Keratinocyte (primary cell): ENCODE measurements at regions not wholly inside any gene's neighbourhood (a gene's known extent, or its start where the extent isn't known, plus 50 kb on each side); places are given as distances from the start of the nearest gene placed in this dataset.

Experiments
- DNase-seq: peaks from one replicate; pipeline ENCODE4 v3.0.0-alpha.2; 2011; ENCODE audit warnings: low read depth, missing footprints, low spot score
- FAIRE-seq: peaks from 2 replicates; lab custom pipeline; 2011; peaks lifted over from hg19 to GRCh38; lab: Jason Lieb, UNC
- H2AFZ ChIP-seq: 2 replicates; pipeline ENCODE4 v1.6.0; 2012; ENCODE audit warnings: low read length, control low read depth, inconsistent platforms; ENCODE audit not compliant: control insufficient read depth
- H3K27ac ChIP-seq: 2 replicates; pipeline ENCODE4 v1.5.1; 2011; ENCODE audit warnings: low read length; ENCODE audit not compliant: control insufficient read depth, insufficient read depth
- H3K27me3 ChIP-seq: 3 replicates; pipeline ENCODE4 v1.6.0; 2011; ENCODE audit warnings: low read length; ENCODE audit not compliant: control insufficient read depth, insufficient read depth; ENCODE audit errors: extremely low read depth
- H3K36me3 ChIP-seq, 2 experiments: 2 replicates in 1 of 2; 3 replicates in 1 of 2; pipeline ENCODE4 v1.5.1; 2011; ENCODE audit warnings: low read length in 2 of 2, mild to moderate bottlenecking in 1 of 2; ENCODE audit not compliant: control insufficient read depth in 2 of 2, insufficient read depth in 2 of 2; ENCODE audit errors: extremely low read depth in 1 of 2
- H3K4me1 ChIP-seq: 3 replicates; pipeline ENCODE4 v1.5.1; 2011; ENCODE audit warnings: low read length; ENCODE audit not compliant: control insufficient read depth, insufficient read depth; ENCODE audit errors: extremely low read depth
- H3K4me2 ChIP-seq: 3 replicates; pipeline ENCODE4 v1.6.0; 2011; ENCODE audit warnings: low read depth, low read length; ENCODE audit not compliant: control insufficient read depth, insufficient read depth; ENCODE audit errors: extremely low read depth
- H3K4me3 ChIP-seq, 3 experiments: fragments of 200-600 bp in 1 of 3; sonication (generic) in 1 of 3; 2 replicates in 2 of 3; 3 replicates in 1 of 3; pipeline ENCODE4 v1.5.1; 2011 to 2016; ENCODE audit warnings: low read length in 3 of 3, mild to moderate bottlenecking in 3 of 3, control low read depth in 2 of 3, inconsistent platforms in 1 of 3, low read depth in 1 of 3, mixed read lengths in 1 of 3, mixed run types in 1 of 3, moderate library complexity in 1 of 3; ENCODE audit not compliant: control insufficient read depth in 2 of 3, insufficient read depth in 2 of 3; ENCODE audit errors: extremely low read depth in 1 of 3
- H3K79me2 ChIP-seq: 2 replicates; pipeline ENCODE4 v1.6.0; 2012; ENCODE audit warnings: low read length; ENCODE audit not compliant: control insufficient read depth, insufficient read depth
- H3K9ac ChIP-seq: 3 replicates; pipeline ENCODE4 v1.6.0; 2011; ENCODE audit warnings: low read length; ENCODE audit not compliant: control insufficient read depth, insufficient read depth; ENCODE audit errors: extremely low read depth
- H3K9me1 ChIP-seq: 3 replicates; pipeline ENCODE4 v1.6.0; 2011; ENCODE audit warnings: low read length; ENCODE audit not compliant: control insufficient read depth, insufficient read depth; ENCODE audit errors: extremely low read depth
- H3K9me3 ChIP-seq: 2 replicates; pipeline ENCODE4 v1.5.1; 2012; ENCODE audit warnings: low read depth, low read length; ENCODE audit not compliant: control insufficient read depth
- H4K20me1 ChIP-seq: 3 replicates; pipeline ENCODE4 v1.6.0; 2011; ENCODE audit warnings: low read length; ENCODE audit not compliant: control insufficient read depth, insufficient read depth; ENCODE audit errors: extremely low read depth
- EZH2 ChIP-seq: IDR thresholded peaks from one replicate; pipeline ENCODE4 v1.6.1; 2012; ENCODE audit warnings: inconsistent platforms, mild to moderate bottlenecking, low read length, moderate library complexity
- dilution Hi-C: fragments of 300-500 bp; cut with MboI; formaldehyde crosslinking; loops from one replicate; pipeline ENCODE4 v1.7.0; 2020; ENCODE audit warnings: low sequenced_read_pairs; ENCODE audit not compliant: extremely low pct_ligation_motif_present
- TF ChIP-seq, protein P1 (sequence below), 3 experiments: IDR thresholded peaks in 1 of 3; conservative IDR thresholded peaks in 1 of 3; optimal IDR thresholded peaks in 1 of 3; 2 replicates in 2 of 3; 3 replicates in 1 of 3; pipeline versions ENCODE3 to v1.5.1; 2011; ENCODE audit warnings: low read length in 3 of 3, mild to moderate bottlenecking in 3 of 3, moderate library complexity in 2 of 3, control low read depth in 1 of 3, inconsistent platforms in 1 of 3; ENCODE audit not compliant: insufficient read depth in 2 of 3; ENCODE audit errors: extremely low read depth in 1 of 3

DNA sequence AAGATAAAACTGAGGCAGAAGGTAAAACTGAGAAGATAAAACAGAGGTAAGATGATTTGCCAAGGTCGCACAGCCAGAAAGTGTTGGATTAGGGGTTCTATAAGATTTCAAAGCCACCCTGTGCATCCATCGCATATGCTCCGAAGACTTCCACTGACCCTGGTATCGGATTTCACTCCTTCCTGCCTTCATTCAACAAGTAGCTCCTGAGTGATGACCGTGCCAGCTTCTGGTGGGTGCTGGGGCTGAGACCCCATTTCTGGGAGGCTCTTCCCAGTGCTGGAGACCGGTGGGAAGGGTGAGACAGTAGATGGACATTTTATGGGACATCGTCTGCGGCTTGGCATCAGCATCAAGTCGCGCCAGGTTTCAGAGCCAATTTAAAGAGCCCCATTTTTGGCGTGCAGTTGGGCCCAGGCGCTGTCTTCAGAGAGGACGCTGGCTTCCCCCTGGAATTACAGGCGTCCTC, 53.7 kb upstream of the DAB2IP start:
- no peak overlapping the region for H3K27ac ChIP-seq
- no peak overlapping the region for H2AFZ ChIP-seq
- H3K4me1 ChIP-seq = peaks cover 8% of the 10 kb centered on the region
- H4K20me1 ChIP-seq = no peaks in the 10 kb centered on the region
- no peaks in the 10 kb centered on the region for H3K79me2 ChIP-seq
- dilution Hi-C loops = no loop called here
- H3K4me2 ChIP-seq = no peak overlapping the region
- TF ChIP-seq EZH2 = no peak
- TF ChIP-seq, protein P1, sequence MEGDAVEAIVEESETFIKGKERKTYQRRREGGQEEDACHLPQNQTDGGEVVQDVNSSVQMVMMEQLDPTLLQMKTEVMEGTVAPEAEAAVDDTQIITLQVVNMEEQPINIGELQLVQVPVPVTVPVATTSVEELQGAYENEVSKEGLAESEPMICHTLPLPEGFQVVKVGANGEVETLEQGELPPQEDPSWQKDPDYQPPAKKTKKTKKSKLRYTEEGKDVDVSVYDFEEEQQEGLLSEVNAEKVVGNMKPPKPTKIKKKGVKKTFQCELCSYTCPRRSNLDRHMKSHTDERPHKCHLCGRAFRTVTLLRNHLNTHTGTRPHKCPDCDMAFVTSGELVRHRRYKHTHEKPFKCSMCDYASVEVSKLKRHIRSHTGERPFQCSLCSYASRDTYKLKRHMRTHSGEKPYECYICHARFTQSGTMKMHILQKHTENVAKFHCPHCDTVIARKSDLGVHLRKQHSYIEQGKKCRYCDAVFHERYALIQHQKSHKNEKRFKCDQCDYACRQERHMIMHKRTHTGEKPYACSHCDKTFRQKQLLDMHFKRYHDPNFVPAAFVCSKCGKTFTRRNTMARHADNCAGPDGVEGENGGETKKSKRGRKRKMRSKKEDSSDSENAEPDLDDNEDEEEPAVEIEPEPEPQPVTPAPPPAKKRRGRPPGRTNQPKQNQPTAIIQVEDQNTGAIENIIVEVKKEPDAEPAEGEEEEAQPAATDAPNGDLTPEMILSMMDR (optimal IDR thresholded peaks at IDR 0.05 in 1 of 3, IDR thresholded peaks at IDR 0.05 in 1 of 3, conservative IDR thresholded peaks at IDR 0.05 in 1 of 3; ENCODE audit: extremely low read depth in 1 of 3, insufficient read depth in 2 of 3, low read length in 3 of 3) = no peak
- no peak overlapping the region for H3K4me3 ChIP-seq
- H3K9ac ChIP-seq = no peak overlapping the region
- H3K9me3 ChIP-seq = no peaks in the 10 kb centered on the region
- H3K36me3 ChIP-seq = no peaks in the 10 kb centered on the region
- H3K27me3 ChIP-seq = peaks cover 37% of the 10 kb centered on the region
- FAIRE-seq (no peak), DNase-seq (no peak)
- H3K9me1 ChIP-seq = no peaks in the 10 kb centered on the region

DNA sequence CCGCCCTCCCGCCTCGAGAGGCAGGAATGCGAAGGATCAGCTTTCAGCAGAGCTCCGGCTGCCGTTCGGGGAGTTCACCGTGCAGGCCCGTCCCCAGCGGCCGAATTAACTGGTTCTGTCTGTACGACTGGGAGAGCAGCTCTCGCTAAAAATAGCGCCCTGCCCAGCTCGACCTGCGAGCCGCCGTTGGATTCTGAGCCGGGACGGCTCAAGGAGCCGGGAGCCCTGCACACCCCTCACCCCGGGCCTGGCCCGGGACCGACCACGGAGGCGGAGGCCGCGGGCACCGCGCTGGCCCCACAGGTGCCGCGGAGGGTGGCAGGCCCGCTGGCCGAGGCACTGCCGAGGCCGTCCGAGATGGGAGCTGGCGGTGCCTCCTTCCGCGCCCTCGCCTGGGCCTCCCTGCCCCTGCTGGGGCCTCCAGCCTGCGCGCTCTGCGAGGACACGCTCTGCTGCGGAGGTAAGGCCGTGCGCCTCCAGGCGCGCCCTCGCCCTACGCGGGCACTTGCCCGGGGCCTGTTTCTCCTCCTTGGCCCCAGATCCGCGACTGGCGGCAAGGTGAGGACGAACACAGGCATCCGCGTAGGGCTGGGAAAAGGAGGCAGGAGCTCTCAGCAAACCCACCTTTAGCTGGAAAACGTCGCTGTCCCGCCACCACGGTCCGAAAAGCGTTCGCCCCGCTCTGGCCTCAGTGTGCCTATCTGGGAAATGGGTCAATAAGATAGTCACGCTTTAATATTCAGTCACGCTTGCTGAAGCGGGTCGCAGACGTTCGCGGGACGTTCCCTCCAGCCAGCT, 53.1 kb upstream of the DAB2IP start:
- H3K27ac ChIP-seq = no peak overlapping the region
- DNase-seq (no peak), FAIRE-seq (no peak)
- H3K9ac ChIP-seq = no peak overlapping the region
- peak overlapping the region; percentile 75 for H3K4me2 ChIP-seq
- dilution Hi-C loops = no loop called here
- H3K79me2 ChIP-seq = no peaks in the 10 kb centered on the region
- peaks cover 8% of the 10 kb centered on the region for H3K4me1 ChIP-seq
- TF ChIP-seq, protein P1 (optimal IDR thresholded peaks at IDR 0.05 in 1 of 3, IDR thresholded peaks at IDR 0.05 in 1 of 3, conservative IDR thresholded peaks at IDR 0.05 in 1 of 3; ENCODE audit: extremely low read depth in 1 of 3, insufficient read depth in 2 of 3, low read length in 3 of 3) = peak; percentile 45 to 78 (median 57)
- TF ChIP-seq EZH2 = peak; percentile 71
- no peaks in the 10 kb centered on the region for H3K9me3 ChIP-seq
- H3K27me3 ChIP-seq = peaks cover 34% of the 10 kb centered on the region
- no peaks in the 10 kb centered on the region for H3K36me3 ChIP-seq
- peak overlapping the region; percentile 31 to 50 (median 31) for H3K4me3 ChIP-seq
- H3K9me1 ChIP-seq = no peaks in the 10 kb centered on the region
- no peaks in the 10 kb centered on the region for H4K20me1 ChIP-seq
- H2AFZ ChIP-seq = peak overlapping the region; percentile 61
